Transverse colon (tissue), 3 donors: ENCODE measurements at regions not wholly inside any gene's neighbourhood (a gene's known extent, or its start where the extent isn't known, plus 50 kb on each side); places are given as distances from the start of the nearest gene placed in this dataset.

Experiments used
- POLR2A ChIP-seq: fragments of 450-650 bp; IDR thresholded peaks from one replicate; pipeline ENCODE4 v1.6.1; 2016; ENCODE audit warnings: antibody characterized with exemption, mild to moderate bottlenecking, moderate library complexity
- TF ChIP-seq, protein P1 (sequence below), 5 experiments: fragments of 200-600 bp in 3 of 5; fragments of 450-650 bp in 2 of 5; sonication (generic) in 3 of 5; IDR thresholded peaks; 1 replicate in 2 of 5; 2 replicates in 3 of 5; pipeline ENCODE4 v1.5.1; 2016 to 2017; ENCODE audit warnings: antibody characterized with exemption in 5 of 5, inconsistent platforms in 3 of 5, mild to moderate bottlenecking in 2 of 5, moderate library complexity in 1 of 5

DNA sequence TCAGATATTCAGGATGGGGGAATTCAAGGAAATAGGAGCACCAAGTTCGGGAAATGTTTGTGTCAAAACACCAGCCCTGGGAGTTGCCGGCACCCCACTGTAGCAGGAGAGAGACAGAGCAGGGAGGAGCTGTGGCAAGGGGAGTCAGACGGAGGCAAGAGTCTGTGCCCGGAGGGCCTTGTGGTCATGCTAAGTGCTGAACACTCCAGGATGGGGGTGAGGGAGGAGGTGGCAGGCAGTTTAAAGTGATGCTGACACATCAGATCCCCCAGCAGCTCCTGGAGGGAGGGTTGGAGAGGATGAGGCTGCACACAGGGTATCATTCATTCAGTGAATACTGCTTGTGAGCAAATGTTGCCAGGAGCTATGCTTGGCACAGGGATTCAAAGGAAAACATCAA, 150.3 kb upstream of the ETV3 start:
- TF ChIP-seq, protein P1, sequence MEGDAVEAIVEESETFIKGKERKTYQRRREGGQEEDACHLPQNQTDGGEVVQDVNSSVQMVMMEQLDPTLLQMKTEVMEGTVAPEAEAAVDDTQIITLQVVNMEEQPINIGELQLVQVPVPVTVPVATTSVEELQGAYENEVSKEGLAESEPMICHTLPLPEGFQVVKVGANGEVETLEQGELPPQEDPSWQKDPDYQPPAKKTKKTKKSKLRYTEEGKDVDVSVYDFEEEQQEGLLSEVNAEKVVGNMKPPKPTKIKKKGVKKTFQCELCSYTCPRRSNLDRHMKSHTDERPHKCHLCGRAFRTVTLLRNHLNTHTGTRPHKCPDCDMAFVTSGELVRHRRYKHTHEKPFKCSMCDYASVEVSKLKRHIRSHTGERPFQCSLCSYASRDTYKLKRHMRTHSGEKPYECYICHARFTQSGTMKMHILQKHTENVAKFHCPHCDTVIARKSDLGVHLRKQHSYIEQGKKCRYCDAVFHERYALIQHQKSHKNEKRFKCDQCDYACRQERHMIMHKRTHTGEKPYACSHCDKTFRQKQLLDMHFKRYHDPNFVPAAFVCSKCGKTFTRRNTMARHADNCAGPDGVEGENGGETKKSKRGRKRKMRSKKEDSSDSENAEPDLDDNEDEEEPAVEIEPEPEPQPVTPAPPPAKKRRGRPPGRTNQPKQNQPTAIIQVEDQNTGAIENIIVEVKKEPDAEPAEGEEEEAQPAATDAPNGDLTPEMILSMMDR (IDR thresholded peaks at IDR 0.05) = no peak
- TF ChIP-seq POLR2A = no peak
